Middle frontal gyrus (tissue), 1 donor: ENCODE measurements at regions not wholly inside any gene's neighbourhood (a gene's known extent, or its start where the extent isn't known, plus 50 kb on each side); places are given as distances from the start of the nearest gene placed in this dataset.

Experiments used
- DNase-seq: peaks from one replicate; pipeline ENCODE4 v3.0.0-alpha.2; 2015; ENCODE audit warnings: low spot score; ENCODE audit errors: extremely low spot score

DNA sequence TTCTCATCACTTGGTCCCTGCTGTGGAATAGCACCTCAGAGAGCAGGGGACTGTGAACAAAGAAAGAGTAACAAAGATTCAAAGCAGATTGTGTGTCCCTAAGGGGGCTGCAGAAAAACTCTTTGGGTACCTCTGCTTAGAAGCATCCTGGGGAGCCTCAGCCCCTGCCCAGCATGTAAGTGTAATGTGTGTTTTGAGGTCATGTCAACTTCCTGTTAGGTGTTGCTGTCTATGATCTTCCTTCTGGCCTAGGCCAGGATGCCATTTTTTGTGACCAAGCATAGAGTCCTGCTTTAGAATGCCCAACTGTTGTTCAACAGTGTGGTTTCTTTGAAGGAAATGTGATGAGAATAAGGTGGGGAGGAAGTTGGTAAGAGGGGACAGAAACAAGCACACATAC, 77.1 kb upstream of the BCL6 start:
- no peak for DNase-seq

GRCh38 chr3:187823746-187824145, 78.5 kb upstream of the BCL6 start:
- no peak for DNase-seq

DNA sequence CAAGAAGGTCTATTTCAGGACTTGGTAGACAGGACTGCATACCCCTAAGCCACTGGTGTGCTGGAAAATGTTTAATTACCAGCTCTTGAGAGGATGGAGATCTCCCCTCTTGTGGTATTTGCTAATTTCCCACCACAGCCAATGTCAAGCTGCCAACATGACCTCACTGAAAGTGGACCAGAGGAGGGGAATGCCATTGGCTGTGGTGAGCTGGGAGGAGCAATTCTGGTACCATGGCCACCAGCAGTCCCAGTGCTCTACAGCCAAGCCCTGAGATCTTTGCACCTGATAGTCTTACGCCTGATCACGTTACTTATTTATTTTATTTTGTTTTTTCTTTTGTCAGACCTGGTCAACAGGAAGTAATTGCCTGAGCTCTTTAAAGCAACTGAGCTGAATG, 82.5 kb upstream of the BCL6 start:
- DNase-seq: no peak

- DNase-seq: no peak
Observed at GRCh38 chr3:187828579-187829452, 83.5 kb upstream of the BCL6 start.

GRCh38 chr3:187830181-187830580, 84.9 kb upstream of the BCL6 start:
- no peak for DNase-seq

GRCh38 chr3:187831125-187832051, 86.1 kb upstream of the BCL6 start:
- DNase-seq: no peak

DNA sequence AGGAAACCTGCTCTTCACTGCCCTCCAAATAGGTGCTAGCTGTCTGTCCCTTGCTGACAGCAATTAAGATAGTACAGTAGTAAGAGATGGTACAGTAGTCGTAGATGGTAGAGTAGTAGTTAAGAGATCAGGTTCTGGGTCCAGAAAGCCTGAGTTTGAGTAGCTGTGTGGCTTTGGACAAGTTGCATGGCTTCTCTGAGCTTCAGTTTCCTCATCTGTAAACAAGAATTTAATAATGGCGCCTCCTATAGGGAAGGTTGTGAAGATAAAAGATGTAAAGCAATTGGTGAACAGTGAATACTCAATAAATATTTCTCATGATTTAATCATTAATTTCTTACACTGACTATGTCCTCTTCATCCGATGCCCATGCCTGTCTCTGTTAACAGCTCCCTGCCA, 86.9 kb upstream of the BCL6 start:
- DNase-seq: no peak

DNA sequence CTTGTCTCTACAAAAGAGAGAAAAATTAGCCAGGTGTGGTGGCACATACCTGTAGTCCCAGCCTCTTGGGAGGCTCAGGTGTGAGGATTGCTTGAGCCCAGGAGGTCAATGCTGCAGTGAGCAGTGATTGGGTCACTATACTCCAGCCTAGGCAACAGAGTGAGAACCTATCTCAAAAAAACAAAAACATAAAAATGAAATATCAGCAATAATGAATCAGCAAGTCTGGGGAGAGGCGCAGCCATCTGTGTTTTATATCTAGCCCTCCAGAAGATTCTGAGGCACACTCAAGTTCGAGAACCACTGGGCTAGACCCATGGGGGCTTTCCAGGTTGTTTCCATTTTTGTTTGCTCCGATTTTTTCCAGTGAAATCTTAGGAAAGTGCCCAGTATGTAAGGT, 88.1 kb upstream of the BCL6 start:
- no peak for DNase-seq

DNA sequence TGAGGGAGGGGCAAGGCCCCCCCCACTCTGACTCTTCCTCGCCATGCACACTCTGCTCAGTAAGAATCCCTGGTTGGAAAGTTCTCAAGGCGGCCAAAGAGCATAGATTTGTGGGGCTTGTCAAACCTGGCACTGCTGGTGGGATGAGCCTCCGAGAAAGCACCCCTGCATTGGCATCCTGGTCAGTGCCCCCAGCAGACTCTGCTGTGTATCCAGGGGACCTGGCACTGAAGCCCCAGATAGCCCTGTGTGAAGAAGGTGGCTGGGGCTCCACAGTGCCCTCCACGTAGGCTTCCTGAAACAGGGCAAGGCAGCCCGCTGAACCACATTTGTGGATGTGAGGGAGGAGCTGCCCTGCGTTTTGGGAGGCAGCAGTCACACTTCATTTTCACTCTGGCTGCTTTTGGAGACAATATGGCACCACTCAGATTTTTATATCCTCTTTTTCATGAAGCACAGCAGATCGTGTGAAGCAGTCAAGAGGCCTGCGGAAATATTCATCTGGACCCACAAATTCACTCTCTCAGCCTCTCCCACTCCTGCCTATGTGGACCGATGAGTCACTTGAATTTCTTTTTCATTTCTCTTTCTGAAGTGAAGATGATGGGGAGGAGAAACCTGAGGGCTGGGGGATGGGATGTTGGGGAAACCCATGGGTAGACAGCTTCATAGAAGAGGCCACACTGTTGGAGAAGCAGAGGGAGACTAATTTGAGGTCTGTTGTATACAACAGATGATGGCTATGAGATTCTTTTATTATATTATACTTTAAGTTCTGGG, 88.7 kb upstream of the BCL6 start:
- no peak for DNase-seq

- DNase-seq: no peak
Observed at GRCh38 chr3:187836823-187837770, 91.8 kb upstream of the BCL6 start.

DNA sequence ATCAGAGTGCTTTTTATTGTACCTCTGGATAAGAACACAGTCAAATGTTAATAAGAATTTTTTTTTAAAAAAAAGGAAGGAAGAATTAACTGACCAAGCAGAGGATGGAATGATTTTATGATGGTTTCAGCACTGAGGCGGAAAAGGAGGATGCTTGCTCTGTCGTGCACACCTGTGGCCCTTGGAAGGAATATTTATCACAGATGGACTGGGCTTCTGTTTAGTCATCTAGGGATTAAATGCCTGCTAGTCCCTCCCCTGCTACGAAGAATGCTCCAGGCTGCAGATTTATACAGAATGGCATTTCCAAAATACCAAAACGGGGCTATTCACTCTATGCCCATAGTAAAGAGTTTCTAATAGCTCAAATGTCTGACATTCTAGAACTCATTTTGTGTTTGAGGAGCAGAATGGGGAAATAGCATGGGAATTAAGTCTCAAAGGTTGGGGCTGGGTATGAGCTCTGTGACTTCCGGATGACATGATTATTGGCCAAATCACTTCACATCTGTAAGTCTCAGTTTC, 92.8 kb upstream of the BCL6 start:
- DNase-seq: no peak

DNA sequence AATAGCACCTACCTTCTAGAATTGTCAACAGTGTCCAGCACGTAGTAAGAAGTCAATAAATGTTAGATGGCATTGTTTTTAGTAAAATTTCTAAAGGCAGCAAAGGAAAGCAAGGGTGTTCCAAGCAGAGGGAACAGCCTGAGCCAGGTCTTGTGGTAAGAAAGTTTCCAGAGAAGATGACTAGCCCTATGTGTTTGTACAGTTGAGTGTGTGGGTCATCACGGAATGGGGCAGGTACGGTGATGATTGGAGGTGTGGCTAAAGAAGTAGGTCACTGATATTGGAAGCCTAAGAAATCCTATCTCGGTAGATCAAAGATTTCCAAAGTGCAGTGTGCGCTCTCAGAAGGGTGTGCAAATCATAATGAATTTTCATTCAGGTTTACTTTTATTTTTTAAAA, 94.2 kb upstream of the BCL6 start:
- no peak for DNase-seq

DNA sequence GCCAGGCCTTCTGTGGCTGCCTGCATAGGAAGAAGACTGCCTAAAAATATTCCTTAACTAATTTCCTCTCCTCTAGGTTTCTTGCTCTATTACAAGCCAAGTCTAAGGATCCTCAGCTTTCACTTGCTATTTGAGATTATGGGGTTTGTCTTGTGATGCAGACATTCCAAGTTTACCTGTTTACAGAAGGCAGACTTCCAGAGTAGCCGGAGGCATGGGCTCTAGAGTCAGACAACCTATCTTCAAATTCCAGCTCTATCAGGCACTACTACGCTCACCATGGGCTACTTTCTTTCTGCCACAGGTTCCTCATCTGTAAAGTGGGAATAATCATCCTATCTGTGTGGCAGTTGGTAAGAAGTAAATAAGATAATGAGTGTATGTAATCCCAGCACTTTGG, 95.6 kb upstream of the BCL6 start:
- no peak for DNase-seq

- no peak for DNase-seq
Observed at GRCh38 chr3:187841560-187841959, 96.3 kb upstream of the BCL6 start.

GRCh38 chr3:187843654-187844053, 98.4 kb upstream of the BCL6 start:
- DNase-seq: no peak

DNA sequence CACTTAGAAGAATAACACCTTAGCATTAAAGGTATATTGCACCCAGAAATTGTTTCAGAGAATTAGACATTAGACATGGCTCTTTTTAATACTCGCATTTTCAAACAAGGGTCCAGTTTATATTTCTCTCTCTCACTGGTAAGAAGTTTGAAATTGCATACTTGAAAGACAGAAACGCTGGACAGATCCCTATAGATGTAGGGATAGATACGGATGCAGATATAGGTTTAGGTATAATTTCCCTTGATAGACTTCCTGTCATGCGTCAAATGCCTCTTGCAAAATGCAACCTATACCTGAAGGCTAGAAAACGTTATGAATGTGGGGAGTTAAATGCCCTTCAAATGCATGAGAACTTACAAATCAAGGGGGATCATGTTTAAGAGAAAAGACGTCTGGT, 99.4 kb upstream of the BCL6 start:
- DNase-seq: no peak

DNA sequence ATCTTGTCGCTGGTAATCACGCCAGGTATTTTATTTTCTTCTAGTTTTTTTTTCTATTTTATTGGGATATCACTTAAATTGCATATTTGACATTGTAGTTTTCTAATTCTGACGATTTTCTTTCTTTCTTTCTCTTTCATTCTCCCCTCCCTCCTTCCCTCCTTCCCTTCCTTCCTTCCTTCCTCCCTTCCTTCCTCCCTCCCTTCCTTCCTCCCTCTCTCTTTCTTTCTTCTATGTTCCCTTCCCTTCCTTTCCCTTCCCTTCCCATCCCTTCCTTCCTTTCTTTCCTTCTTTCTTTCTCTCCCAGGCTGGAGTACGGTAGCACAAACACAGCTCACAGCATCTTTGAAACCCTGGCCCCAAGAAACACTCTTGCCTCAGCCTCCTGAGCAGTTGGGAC, 100.6 kb upstream of the BCL6 start:
- no peak for DNase-seq

DNA sequence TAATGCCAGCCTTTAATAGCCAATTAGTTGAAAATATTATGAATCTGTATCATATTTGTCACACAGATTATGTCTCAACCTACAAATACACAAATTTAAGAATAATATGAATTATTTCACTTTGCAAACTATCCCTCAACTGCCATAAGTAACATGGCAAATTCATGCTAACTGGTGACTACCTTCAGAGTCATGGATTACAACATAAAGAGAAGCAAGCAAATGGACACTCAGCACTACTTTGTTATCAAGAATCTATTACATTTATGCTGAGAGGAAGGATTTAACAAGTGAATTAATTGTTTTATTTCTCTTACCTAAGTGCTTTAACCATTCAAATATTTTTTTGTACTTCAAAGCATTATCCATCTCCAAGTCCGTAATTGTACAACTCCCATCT, 103.1 kb upstream of the BCL6 start:
- no peak for DNase-seq

GRCh38 chr3:187849016-187849654, 103.9 kb upstream of the BCL6 start:
- DNase-seq: no peak
